Stimulated activated CD8-positive, alpha-beta memory T cell treated with anti-CD3 and anti-CD28 coated beads, Interleukin-2, amount 100 ng/mL, for 1 hour (primary cell): ENCODE measurements at regions not wholly inside any gene's neighbourhood (a gene's known extent, or its start where the extent isn't known, plus 50 kb on each side); places are given as distances from the start of the nearest gene placed in this dataset.
"Not testable (repeated sequence)": the region's sequence is repeated elsewhere in the genome, so short reads cannot be mapped to it uniquely, and the experiment has no call there.

Experiments
- DNase-seq, 2 donors: peaks; one replicate each; pipeline ENCODE4 v3.0.0-alpha.2; 2020; ENCODE audit warnings: low read depth in 2 of 2

GRCh38 chr21:15203740-15204139 is 138.9 kb upstream of the NRIP1 start:
- DNase-seq = no peak

- no peak for DNase-seq
Observed at GRCh38 chr21:15204140-15204969, 139.6 kb upstream of the NRIP1 start.

GRCh38 chr21:15204970-15205286 is 140.1 kb upstream of the NRIP1 start:
- DNase-seq = no peak

- no peak for DNase-seq
Observed at GRCh38 chr21:15206514-15206913, 141.7 kb upstream of the NRIP1 start.

GRCh38 chr21:15207231-15207630 is 142.4 kb upstream of the NRIP1 start:
- no peak for DNase-seq

GRCh38 chr21:15207635-15208370 is 143.0 kb upstream of the NRIP1 start:
- DNase-seq = no peak

GRCh38 chr21:15208786-15209185 is 144.0 kb upstream of the NRIP1 start:
- no peak for DNase-seq

GRCh38 chr21:15209224-15209623 is 144.4 kb upstream of the NRIP1 start:
- DNase-seq = no peak

GRCh38 chr21:15210235-15210678 is 145.5 kb upstream of the NRIP1 start:
- DNase-seq = no peak

- DNase-seq = no peak
Observed at GRCh38 chr21:15211491-15212133, 146.8 kb upstream of the NRIP1 start.

- no peak for DNase-seq
Observed at GRCh38 chr21:15212206-15212605, 147.4 kb upstream of the NRIP1 start.

GRCh38 chr21:15218476-15218875 is 153.7 kb upstream of the NRIP1 start:
- DNase-seq = not testable (repeated sequence)

- no peak for DNase-seq
Observed at GRCh38 chr21:15219039-15219438, 154.2 kb upstream of the NRIP1 start.

GRCh38 chr21:15219894-15220293 is 155.1 kb upstream of the NRIP1 start:
- no peak for DNase-seq

- DNase-seq = no peak
Observed at GRCh38 chr21:15221799-15222386, 157.1 kb upstream of the NRIP1 start.

GRCh38 chr21:15222707-15223106 is 157.9 kb upstream of the NRIP1 start:
- no peak for DNase-seq

- DNase-seq = no peak
Observed at GRCh38 chr21:15224346-15225086, 159.7 kb upstream of the NRIP1 start.

GRCh38 chr21:15227919-15228318 is 163.1 kb upstream of the NRIP1 start:
- DNase-seq = no peak

- no peak for DNase-seq
Observed at GRCh38 chr21:15229390-15229789, 164.6 kb upstream of the NRIP1 start.

GRCh38 chr21:15233611-15234010 is 168.8 kb upstream of the NRIP1 start:
- DNase-seq = no peak

GRCh38 chr21:15236111-15236510 is 171.3 kb upstream of the NRIP1 start:
- DNase-seq = no peak

GRCh38 chr21:15240848-15241247 is 176.0 kb upstream of the NRIP1 start:
- no peak for DNase-seq
